Spleen (tissue), 11 donors: ENCODE measurements at regions not wholly inside any gene's neighbourhood (a gene's known extent, or its start where the extent isn't known, plus 50 kb on each side); places are given as distances from the start of the nearest gene placed in this dataset.

Experiments used
- DNase-seq: peaks from one replicate; pipeline ENCODE4 v3.0.0-alpha.2; 2020
- H3K27ac ChIP-seq, 8 donors: fragments of 200-600 bp; sonication (generic) in 7 of 8; 1 replicate in 4 of 8; 2 replicates in 4 of 8; pipeline versions ENCODE4 v1.5.0 to v1.8.0; 2016 to 2021; ENCODE audit warnings: inconsistent platforms in 4 of 8, mild to moderate bottlenecking in 4 of 8, moderate library complexity in 1 of 8
- H3K27me3 ChIP-seq, 7 donors: fragments of 200-600 bp; sonication (generic) in 6 of 7; replicated peaks in 1 of 7; 1 replicate in 4 of 7; 2 replicates in 3 of 7; pipeline versions ENCODE4 v1.5.0 to v1.8.0; 2016 to 2021; ENCODE audit warnings: inconsistent platforms in 3 of 7, mild to moderate bottlenecking in 1 of 7
- H3K36me3 ChIP-seq, 6 donors: fragments of 200-600 bp; sonication (generic) in 5 of 6; 1 replicate in 4 of 6; 2 replicates in 2 of 6; pipeline versions ENCODE4 v1.5.0 to v1.8.0; 2016 to 2021; ENCODE audit warnings: inconsistent platforms in 2 of 6
- H3K4me1 ChIP-seq, 6 donors: fragments of 200-600 bp; sonication (generic) in 5 of 6; 1 replicate in 3 of 6; 2 replicates in 3 of 6; pipeline versions ENCODE4 v1.5.0 to v1.8.0; 2016 to 2021; ENCODE audit warnings: inconsistent platforms in 3 of 6
- H3K4me3 ChIP-seq, 8 donors: fragments of 200-600 bp; sonication (generic) in 7 of 8; 1 replicate in 4 of 8; 2 replicates in 4 of 8; pipeline versions ENCODE4 v1.5.0 to v1.8.0; 2016 to 2021; ENCODE audit warnings: inconsistent platforms in 4 of 8, mild to moderate bottlenecking in 4 of 8, moderate library complexity in 2 of 8
- H3K9me3 ChIP-seq, 8 donors: fragments of 200-600 bp; sonication (generic) in 7 of 8; 1 replicate in 4 of 8; 2 replicates in 4 of 8; pipeline versions ENCODE4 v1.5.0 to v1.8.0; 2016 to 2021; ENCODE audit warnings: inconsistent platforms in 4 of 8
- CTCF ChIP-seq, 11 experiments: fragments of 200-600 bp in 7 of 11; fragments of 450-650 bp in 4 of 11; sonication (generic) in 4 of 11; IDR thresholded peaks in 8 of 11; conservative IDR thresholded peaks in 3 of 11; 1 replicate in 7 of 11; 2 replicates in 4 of 11; pipeline versions ENCODE4 v1.4.0 to v1.8.0; 2016 to 2021; ENCODE audit warnings: antibody characterized with exemption in 11 of 11, inconsistent platforms in 4 of 11, mild to moderate bottlenecking in 1 of 11
- POLR2A ChIP-seq, 3 donors: fragments of 450-650 bp; IDR thresholded peaks; one replicate each; pipeline ENCODE4 v1.5.1; 2017; ENCODE audit warnings: antibody characterized with exemption in 3 of 3, mild to moderate bottlenecking in 1 of 3
- POLR2AphosphoS5 ChIP-seq, 3 donors: sonication (generic); formaldehyde crosslinking; IDR thresholded peaks; one replicate each; pipeline ENCODE4 v1.5.1; 2017; ENCODE audit warnings: antibody characterized with exemption in 3 of 3
- WGBS, 5 donors: extraction: QIAGEN DNeasy Blood & Tissue Kit in 3 of 5; methylation state at CpG; one replicate each; pipeline versions ENCODE4 v1.1.5 to v1.1.7; 2013 to 2018; 5-methylcytosine and 5-hydroxymethylcytosine counted together
- intact Hi-C: fragments of 100-400 bp; cut with DNase I; formaldehyde crosslinking; loops from one replicate; pipeline ENCODE4 v1.15.0; 2023; ENCODE audit warnings: low total_unique reads
- donor health status: healthy with polysubstance abuse.
- donor health status: DM: no; HTN: no; CAD: no; lungs with moderate emphysema.
- donor health status: DM: no; HTN: no; CAD: no.
- donor health status: Bipolar disorder and iron deficiency.
- donor health status: healthy.
- donor health status: DM: no; HTN: no; CAD: no.
- donor health status: DM: yes; HTN: yes; CAD: no.

GRCh38 chr11:70594606-70595005 lies 196.3 kb downstream of the CTTN start:
- H3K27me3 ChIP-seq: peaks cover 0 to 50% (median 0%) of the 10 kb centered on the region in 7 donors
- intact Hi-C loops: no loop called here

GRCh38 chr11:70595016-70595415 lies 196.7 kb downstream of the CTTN start:
- H3K27me3 ChIP-seq: peaks cover 0 to 50% (median 0%) of the 10 kb centered on the region in 7 donors
- intact Hi-C loops: no loop called here
- WGBS, 5 donors: 86 to 94% (median 88%) methylated on average over 12 to 13 of the region's 13 CpGs

More at GRCh38 chr11:70594606-70595005, 196.3 kb downstream of the CTTN start:
- Histone ChIP-seq H3K27ac (no peak overlapping the region), H3K4me3 (no peak overlapping the region), H3K4me1 (peaks cover 0 to 16% (median 0%) of the 10 kb centered on the region in 6 donors), H3K9me3 (no peaks in the 10 kb centered on the region), H3K36me3 (no peaks in the 10 kb centered on the region)
- no peak for TF ChIP-seq POLR2A (IDR thresholded peaks at IDR 0.05)
- no peak for TF ChIP-seq POLR2AphosphoS5 (IDR thresholded peaks at IDR 0.05)
- TF ChIP-seq CTCF (IDR thresholded peaks at IDR 0.05 in 8 of 11, conservative IDR thresholded peaks at IDR 0.05 in 3 of 11): no peak
- no peak for DNase-seq
- WGBS, 5 donors: 82 to 92% (median 85%) methylated on average over 10 of the region's 10 CpGs

GRCh38 chr11:70595452-70595851 lies 197.1 kb downstream of the CTTN start:
- TF ChIP-seq POLR2AphosphoS5 (IDR thresholded peaks at IDR 0.05) (no peak), CTCF (IDR thresholded peaks at IDR 0.05 in 8 of 11, conservative IDR thresholded peaks at IDR 0.05 in 3 of 11) (no peak), POLR2A (IDR thresholded peaks at IDR 0.05) (no peak)
- Histone ChIP-seq H3K9me3 (no peaks in the 10 kb centered on the region), H3K4me3 (no peak overlapping the region), H3K27me3 (peaks cover 0 to 50% (median 0%) of the 10 kb centered on the region in 7 donors), H3K27ac (no peak overlapping the region), H3K36me3 (no peaks in the 10 kb centered on the region), H3K4me1 (peaks cover 0 to 16% (median 0%) of the 10 kb centered on the region in 6 donors)
- intact Hi-C loops: no loop called here
- DNase-seq: no peak
- 29 to 51% (median 45%) methylated on average over 9 to 12 of the region's 12 CpGs for WGBS, 5 donors

More at GRCh38 chr11:70595016-70595415, 196.7 kb downstream of the CTTN start:
- Histone ChIP-seq H3K4me3 (no peak overlapping the region), H3K9me3 (no peaks in the 10 kb centered on the region), H3K27ac (no peak overlapping the region), H3K4me1 (peaks cover 0 to 16% (median 0%) of the 10 kb centered on the region in 6 donors), H3K36me3 (no peaks in the 10 kb centered on the region)
- no peak for DNase-seq
- TF ChIP-seq POLR2A (IDR thresholded peaks at IDR 0.05) (no peak), CTCF (IDR thresholded peaks at IDR 0.05 in 8 of 11, conservative IDR thresholded peaks at IDR 0.05 in 3 of 11) (no peak), POLR2AphosphoS5 (IDR thresholded peaks at IDR 0.05) (no peak)

GRCh38 chr11:70596091-70596490 lies 197.8 kb downstream of the CTTN start:
- Histone ChIP-seq H3K27me3 (peaks cover 0 to 46% (median 0%) of the 10 kb centered on the region in 7 donors), H3K4me1 (peaks cover 0 to 16% (median 0%) of the 10 kb centered on the region in 6 donors), H3K36me3 (no peaks in the 10 kb centered on the region), H3K4me3 (no peak overlapping the region), H3K27ac (no peak overlapping the region), H3K9me3 (no peaks in the 10 kb centered on the region)
- no peak for DNase-seq
- WGBS, 5 donors: 72 to 86% (median 80%) methylated on average over 5 to 9 of the region's 9 CpGs
- TF ChIP-seq POLR2A (IDR thresholded peaks at IDR 0.05) (no peak), CTCF (IDR thresholded peaks at IDR 0.05 in 8 of 11, conservative IDR thresholded peaks at IDR 0.05 in 3 of 11) (no peak), POLR2AphosphoS5 (IDR thresholded peaks at IDR 0.05) (no peak)
- intact Hi-C loops: no loop called here
